H9 (cell line): ENCODE measurements at regions not wholly inside any gene's neighbourhood (a gene's known extent, or its start where the extent isn't known, plus 50 kb on each side); places are given as distances from the start of the nearest gene placed in this dataset.

Source experiments
- DNase-seq: peaks from one replicate; pipeline ENCODE4 v3.0.0-alpha.2; 2017
- H2AFZ ChIP-seq: one replicate; pipeline ENCODE4 v1.6.1; 2013; ENCODE audit warnings: mild to moderate bottlenecking, low read length, control low read depth, moderate library complexity
- H2AK5ac ChIP-seq: 2 replicates; pipeline ENCODE4 v1.6.1; 2013; ENCODE audit warnings: low read length, control low read depth, mixed read lengths; ENCODE audit not compliant: insufficient read length
- H2BK120ac ChIP-seq: one replicate; pipeline ENCODE4 v1.6.1; 2013; ENCODE audit warnings: low read depth, mild to moderate bottlenecking, low read length, control low read depth, inconsistent platforms; ENCODE audit not compliant: poor library complexity, severe bottlenecking
- H2BK12ac ChIP-seq: 2 replicates; pipeline ENCODE4 v1.6.1; 2013; ENCODE audit warnings: low read length, control low read depth, mixed read lengths, low read depth; ENCODE audit not compliant: insufficient read length
- H2BK15ac ChIP-seq: 2 replicates; pipeline ENCODE4 v1.6.1; 2013; ENCODE audit warnings: low read depth, low read length, control low read depth
- H2BK20ac ChIP-seq: one replicate; pipeline ENCODE4 v1.6.1; 2013; ENCODE audit warnings: low read depth, mild to moderate bottlenecking, low read length, control low read depth, inconsistent platforms; ENCODE audit not compliant: poor library complexity, severe bottlenecking
- H2BK5ac ChIP-seq: 2 replicates; pipeline ENCODE4 v1.6.1; 2013; ENCODE audit warnings: low read length, control low read depth, mixed read lengths; ENCODE audit not compliant: insufficient read length
- H3K14ac ChIP-seq: 2 replicates; pipeline ENCODE4 v1.6.1; 2013; ENCODE audit warnings: low read length, control low read depth; ENCODE audit not compliant: insufficient read depth
- H3K18ac ChIP-seq: 2 replicates; pipeline ENCODE4 v1.6.1; 2013; ENCODE audit warnings: low read depth, mild to moderate bottlenecking, mixed read lengths, low read length, control low read depth; ENCODE audit not compliant: insufficient read length
- H3K23ac ChIP-seq: 2 replicates; pipeline ENCODE4 v1.6.1; 2013; ENCODE audit warnings: low read length, control low read depth, mixed read lengths, low read depth; ENCODE audit not compliant: insufficient read length
- H3K23me2 ChIP-seq: 2 replicates; pipeline ENCODE4 v1.6.1; 2013; ENCODE audit warnings: low read depth, mild to moderate bottlenecking, mixed read lengths, low read length, control low read depth; ENCODE audit not compliant: insufficient read length, poor library complexity, severe bottlenecking
- H3K27ac ChIP-seq: 2 replicates; pipeline ENCODE4 v1.5.1; 2013; ENCODE audit warnings: low read length, control low read depth, mixed read lengths, low read depth; ENCODE audit not compliant: insufficient read length
- H3K27me3 ChIP-seq: 2 replicates; pipeline ENCODE4 v1.6.1; 2013; ENCODE audit warnings: low read length, control low read depth, inconsistent platforms; ENCODE audit not compliant: insufficient read depth
- H3K4ac ChIP-seq: 2 replicates; pipeline ENCODE4 v1.6.1; 2013; ENCODE audit warnings: low read depth, mild to moderate bottlenecking, control low read depth, inconsistent platforms, low read length, moderate library complexity
- H3K4me1 ChIP-seq: 2 replicates; pipeline ENCODE4 v1.6.1; 2013; ENCODE audit warnings: low read length, control low read depth, inconsistent platforms; ENCODE audit not compliant: insufficient read depth
- H3K4me2 ChIP-seq: 2 replicates; pipeline ENCODE4 v1.6.1; 2013; ENCODE audit warnings: low read length, control low read depth, mixed read lengths; ENCODE audit not compliant: insufficient read length, insufficient read depth
- H3K56ac ChIP-seq: 2 replicates; pipeline ENCODE4 v1.6.1; 2013; ENCODE audit warnings: low read depth, mild to moderate bottlenecking, mixed read lengths, low read length, control low read depth; ENCODE audit not compliant: insufficient read length
- H3K79me1 ChIP-seq: 2 replicates; pipeline ENCODE4 v1.6.1; 2013; ENCODE audit warnings: low read depth, mild to moderate bottlenecking, moderate library complexity, low read length, control low read depth, inconsistent platforms; ENCODE audit not compliant: insufficient read depth, poor library complexity, severe bottlenecking
- H3K79me2 ChIP-seq: 2 replicates; pipeline ENCODE4 v1.6.1; 2013; ENCODE audit warnings: low read length, control low read depth, inconsistent platforms; ENCODE audit not compliant: insufficient read depth
- H3K9ac ChIP-seq: 2 replicates; pipeline ENCODE4 v1.6.1; 2013; ENCODE audit warnings: low read length, control low read depth, mixed read lengths; ENCODE audit not compliant: insufficient read length; ENCODE audit errors: extremely low read depth
- H3K9me3 ChIP-seq: one replicate; pipeline ENCODE4 v1.6.1; 2013; ENCODE audit warnings: low read depth, low read length, inconsistent platforms; ENCODE audit not compliant: control insufficient read depth
- H3T11ph ChIP-seq: one replicate; pipeline ENCODE4 v1.6.1; 2013; ENCODE audit warnings: mild to moderate bottlenecking, low read length, control low read depth, inconsistent platforms
- H4K20me1 ChIP-seq: one replicate; pipeline ENCODE4 v1.6.1; 2013; ENCODE audit not compliant: control insufficient read depth, insufficient read length, insufficient read depth
- H4K5ac ChIP-seq: 2 replicates; pipeline ENCODE4 v1.6.1; 2013; ENCODE audit warnings: low read depth, mild to moderate bottlenecking, mixed read lengths, low read length, control low read depth; ENCODE audit not compliant: insufficient read length
- H4K8ac ChIP-seq: replicated peaks from 2 replicates; pipeline ENCODE4 v1.6.1; 2013; ENCODE audit warnings: low read length, control low read depth, mixed read lengths, low read depth; ENCODE audit not compliant: insufficient read length
- H4K91ac ChIP-seq: 2 replicates; pipeline ENCODE4 v1.6.1; 2013; ENCODE audit warnings: low read depth, mild to moderate bottlenecking, moderate library complexity, mixed read lengths, low read length, control low read depth; ENCODE audit not compliant: insufficient read length
- H3K27ac Mint-ChIP-seq, 3 experiments: 2 replicates in 2 of 3; 3 replicates in 1 of 3; pipeline ENCODE4 v1.8.0; 2020 to 2021; ENCODE audit warnings: mixed read lengths in 3 of 3, mild to moderate bottlenecking in 1 of 3, moderate library complexity in 1 of 3
- H3K27me3 Mint-ChIP-seq: 2 replicates; pipeline ENCODE4 v1.8.0; 2021; ENCODE audit warnings: low read depth, mild to moderate bottlenecking, moderate library complexity, mixed read lengths
- H3K36me3 Mint-ChIP-seq, 3 experiments: 2 replicates in 2 of 3; 3 replicates in 1 of 3; pipeline ENCODE4 v1.8.0; 2020 to 2021; ENCODE audit warnings: low read depth in 3 of 3, mixed read lengths in 3 of 3; ENCODE audit not compliant: insufficient read depth in 1 of 3
- H3K4me1 Mint-ChIP-seq, 2 experiments: 2 replicates each; pipeline ENCODE4 v1.8.0; 2020; ENCODE audit warnings: mixed read lengths in 2 of 2
- H3K4me3 Mint-ChIP-seq, 2 experiments: 2 replicates in 1 of 2; 3 replicates in 1 of 2; pipeline ENCODE4 v1.8.0; 2020 to 2021; ENCODE audit warnings: mild to moderate bottlenecking in 2 of 2, mixed read lengths in 2 of 2, moderate library complexity in 1 of 2
- H3K9me3 Mint-ChIP-seq, 2 experiments: 2 replicates in 1 of 2; 3 replicates in 1 of 2; pipeline ENCODE4 v1.8.0; 2020; ENCODE audit warnings: mild to moderate bottlenecking in 2 of 2, mixed read lengths in 2 of 2, moderate library complexity in 1 of 2
- CTCF ChIP-seq: fragments of 200-600 bp; sonication (generic); conservative IDR thresholded peaks from 3 replicates; pipeline ENCODE4 v1.8.0; 2021; ENCODE audit warnings: antibody characterized with exemption, mild to moderate bottlenecking
- WGBS: extraction: QIAGEN DNeasy Blood & Tissue Kit; methylation state at CpG from one replicate; pipeline ENCODE4 v1.1.7; 2013; ENCODE audit warnings: missing lambda C conversion rate, low lambda C conversion rate, mixed read lengths; ENCODE audit not compliant: insufficient read length; ENCODE audit errors: extremely low coverage; 5-methylcytosine and 5-hydroxymethylcytosine counted together

- H3K4me1 ChIP-seq: no peaks in the 10 kb centered on the region; the same call in 1 of the 2 replicates
- Mint-ChIP-seq H3K27ac (no peak overlapping the region), H3K9me3 (peaks cover 3 to 5% of the 10 kb centered on the region in 2 experiments; a peak in 3 of 5 replicates), H3K36me3 (no peaks in the 10 kb centered on the region), H3K4me1 (peaks cover 4 to 6% of the 10 kb centered on the region in 2 experiments; a peak in 3 of 4 replicates), H3K4me3 (no peak overlapping the region), H3K27me3 (no peaks in the 10 kb centered on the region; the same call in 1 of the 2 replicates)
- H3K27ac ChIP-seq: no peak overlapping the region
- H3K4me2 ChIP-seq: no peak overlapping the region
- no peak overlapping the region for H3T11ph ChIP-seq
- no peaks in the 10 kb centered on the region for H4K20me1 ChIP-seq
- no peaks in the 10 kb centered on the region for H3K9me3 ChIP-seq
- no peak overlapping the region for H2BK20ac ChIP-seq
- no CpG with 5 or more reads among the region's 3 CpGs for WGBS
- H2BK5ac ChIP-seq: no peak overlapping the region
- no peak overlapping the region for H3K14ac ChIP-seq
- no peaks in the 10 kb centered on the region for H3K27me3 ChIP-seq
- no peaks in the 10 kb centered on the region for H3K23me2 ChIP-seq
- no peak overlapping the region for H2BK15ac ChIP-seq
- no peak for DNase-seq
- no peak overlapping the region for H2AK5ac ChIP-seq
- no peak overlapping the region for H2BK120ac ChIP-seq
- no peak overlapping the region for H3K56ac ChIP-seq
- no peak overlapping the region for H3K4ac ChIP-seq
- no peak overlapping the region for H4K91ac ChIP-seq
- no peak overlapping the region for H4K5ac ChIP-seq
- H3K23ac ChIP-seq: no peak overlapping the region
- no peak overlapping the region for H3K18ac ChIP-seq
- H3K79me2 ChIP-seq: no peaks in the 10 kb centered on the region
- no peak overlapping the region for H4K8ac ChIP-seq
- no peak overlapping the region for H2BK12ac ChIP-seq
- no peak overlapping the region for H2AFZ ChIP-seq
- no peak for TF ChIP-seq CTCF
- H3K9ac ChIP-seq: no peak overlapping the region
- H3K79me1 ChIP-seq: no peaks in the 10 kb centered on the region
These were observed 106.0 kb downstream of the ASMT start for GRCh38 chrX:1720836-1721235.
